ENCODE measurements at regions not wholly inside any gene's neighbourhood (a gene's known extent, or its start where the extent isn't known, plus 50 kb on each side); places are given as distances from the start of the nearest gene placed in this dataset.

DNA sequence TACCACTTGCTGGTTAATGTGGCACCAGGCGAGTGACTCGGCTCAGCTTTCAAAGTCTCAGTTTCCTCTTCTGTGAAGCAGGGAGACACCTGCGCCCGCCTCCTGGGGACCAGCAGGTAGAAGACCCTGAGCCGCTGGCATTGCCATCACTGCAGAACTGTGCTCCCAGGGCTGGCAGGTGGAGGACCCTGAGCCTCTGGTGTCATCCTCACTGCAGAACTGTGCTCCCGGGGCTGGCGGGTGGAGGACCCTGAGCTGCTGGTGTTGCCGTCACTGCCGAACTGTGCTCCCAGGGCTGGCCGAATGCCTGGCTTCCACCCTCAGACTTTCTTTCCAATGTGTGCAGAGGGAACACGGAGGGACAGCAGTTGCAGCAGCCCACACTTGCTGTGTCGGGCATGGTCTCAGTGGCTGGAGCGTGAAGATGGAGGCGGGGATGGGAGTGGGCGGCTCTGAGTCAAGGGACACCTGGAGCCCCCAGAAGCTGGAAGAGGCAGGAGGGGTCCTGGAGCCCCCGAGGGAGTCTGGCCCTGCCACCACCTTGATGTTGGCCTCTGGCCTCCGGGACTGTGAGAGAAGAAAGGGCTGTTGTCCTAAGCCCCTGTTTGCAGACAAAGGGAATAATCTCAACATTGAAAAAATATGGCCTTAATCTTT is 75.8 kb upstream of the METTL9 start:
- TF ChIP-seq, protein P1, sequence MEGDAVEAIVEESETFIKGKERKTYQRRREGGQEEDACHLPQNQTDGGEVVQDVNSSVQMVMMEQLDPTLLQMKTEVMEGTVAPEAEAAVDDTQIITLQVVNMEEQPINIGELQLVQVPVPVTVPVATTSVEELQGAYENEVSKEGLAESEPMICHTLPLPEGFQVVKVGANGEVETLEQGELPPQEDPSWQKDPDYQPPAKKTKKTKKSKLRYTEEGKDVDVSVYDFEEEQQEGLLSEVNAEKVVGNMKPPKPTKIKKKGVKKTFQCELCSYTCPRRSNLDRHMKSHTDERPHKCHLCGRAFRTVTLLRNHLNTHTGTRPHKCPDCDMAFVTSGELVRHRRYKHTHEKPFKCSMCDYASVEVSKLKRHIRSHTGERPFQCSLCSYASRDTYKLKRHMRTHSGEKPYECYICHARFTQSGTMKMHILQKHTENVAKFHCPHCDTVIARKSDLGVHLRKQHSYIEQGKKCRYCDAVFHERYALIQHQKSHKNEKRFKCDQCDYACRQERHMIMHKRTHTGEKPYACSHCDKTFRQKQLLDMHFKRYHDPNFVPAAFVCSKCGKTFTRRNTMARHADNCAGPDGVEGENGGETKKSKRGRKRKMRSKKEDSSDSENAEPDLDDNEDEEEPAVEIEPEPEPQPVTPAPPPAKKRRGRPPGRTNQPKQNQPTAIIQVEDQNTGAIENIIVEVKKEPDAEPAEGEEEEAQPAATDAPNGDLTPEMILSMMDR (IDR thresholded peaks at IDR 0.05; ENCODE audit: borderline replicate concordance, extremely low read depth, low read length, poor library complexity, severe bottlenecking), result no peak
- TF ChIP-seq EZH2 (IDR thresholded peaks at IDR 0.05; ENCODE audit: borderline replicate concordance, low read depth, low read length, severe bottlenecking), result no peak

Measured in DND-41 (cell line).